ENCODE measurements at regions not wholly inside any gene's neighbourhood (a gene's known extent, or its start where the extent isn't known, plus 50 kb on each side); places are given as distances from the start of the nearest gene placed in this dataset.

DNA sequence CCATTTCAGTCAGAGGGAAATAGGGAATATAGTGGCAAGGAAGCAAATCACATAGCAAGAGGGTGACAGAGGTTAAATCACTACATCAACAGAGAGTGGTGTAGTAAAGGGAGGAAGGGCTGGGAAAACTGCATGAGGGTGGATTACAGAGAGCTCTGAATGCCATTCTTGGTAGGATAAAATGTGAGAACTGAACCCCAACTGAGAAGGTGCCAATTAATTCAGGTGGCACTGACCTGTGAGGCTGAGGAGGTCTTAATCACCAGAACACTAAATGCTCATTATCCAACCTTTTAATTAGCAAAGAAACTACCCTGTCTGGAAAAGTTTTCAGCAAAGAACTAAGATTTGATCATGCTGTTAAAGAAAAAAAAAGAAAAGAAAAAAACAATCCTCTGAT is 202.7 kb downstream of the LRRN1 start:
- TF ChIP-seq, protein P1, sequence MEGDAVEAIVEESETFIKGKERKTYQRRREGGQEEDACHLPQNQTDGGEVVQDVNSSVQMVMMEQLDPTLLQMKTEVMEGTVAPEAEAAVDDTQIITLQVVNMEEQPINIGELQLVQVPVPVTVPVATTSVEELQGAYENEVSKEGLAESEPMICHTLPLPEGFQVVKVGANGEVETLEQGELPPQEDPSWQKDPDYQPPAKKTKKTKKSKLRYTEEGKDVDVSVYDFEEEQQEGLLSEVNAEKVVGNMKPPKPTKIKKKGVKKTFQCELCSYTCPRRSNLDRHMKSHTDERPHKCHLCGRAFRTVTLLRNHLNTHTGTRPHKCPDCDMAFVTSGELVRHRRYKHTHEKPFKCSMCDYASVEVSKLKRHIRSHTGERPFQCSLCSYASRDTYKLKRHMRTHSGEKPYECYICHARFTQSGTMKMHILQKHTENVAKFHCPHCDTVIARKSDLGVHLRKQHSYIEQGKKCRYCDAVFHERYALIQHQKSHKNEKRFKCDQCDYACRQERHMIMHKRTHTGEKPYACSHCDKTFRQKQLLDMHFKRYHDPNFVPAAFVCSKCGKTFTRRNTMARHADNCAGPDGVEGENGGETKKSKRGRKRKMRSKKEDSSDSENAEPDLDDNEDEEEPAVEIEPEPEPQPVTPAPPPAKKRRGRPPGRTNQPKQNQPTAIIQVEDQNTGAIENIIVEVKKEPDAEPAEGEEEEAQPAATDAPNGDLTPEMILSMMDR (conservative IDR thresholded peaks at IDR 0.05): no peak
- H3K27ac ChIP-seq: no peak overlapping the region

GRCh38 chr3:4006288-4006687 is 207.1 kb downstream of the LRRN1 start:
- TF ChIP-seq, protein P1 (conservative IDR thresholded peaks at IDR 0.05): no peak
- no peak overlapping the region for H3K27ac ChIP-seq

GRCh38 chr3:4008205-4008604 is 209.0 kb downstream of the LRRN1 start:
- TF ChIP-seq, protein P1 (conservative IDR thresholded peaks at IDR 0.05): no peak
- H3K27ac ChIP-seq: no peak overlapping the region

GRCh38 chr3:4011166-4011565 is 211.9 kb downstream of the LRRN1 start:
- no peak overlapping the region for H3K27ac ChIP-seq
- TF ChIP-seq, protein P1 (conservative IDR thresholded peaks at IDR 0.05): no peak

- TF ChIP-seq, protein P1 (conservative IDR thresholded peaks at IDR 0.05): no peak
- H3K27ac ChIP-seq: 0 out of 2 replicates have a peak overlapping the region, but pooled peaks have one; percentile 19
These were observed 216.2 kb downstream of the LRRN1 start for GRCh38 chr3:4015426-4015825.

GRCh38 chr3:4019501-4019900 is 220.3 kb downstream of the LRRN1 start:
- no peak overlapping the region for H3K27ac ChIP-seq
- TF ChIP-seq, protein P1 (conservative IDR thresholded peaks at IDR 0.05): no peak

- no peak overlapping the region for H3K27ac ChIP-seq
- TF ChIP-seq, protein P1 (conservative IDR thresholded peaks at IDR 0.05): no peak
These were observed 221.9 kb downstream of the LRRN1 start for GRCh38 chr3:4021162-4021561.

GRCh38 chr3:4029135-4029534 is 229.9 kb downstream of the LRRN1 start:
- H3K27ac ChIP-seq: no peak overlapping the region
- TF ChIP-seq, protein P1 (conservative IDR thresholded peaks at IDR 0.05): no peak
